B cell (primary cell): ENCODE measurements at regions not wholly inside any gene's neighbourhood (a gene's known extent, or its start where the extent isn't known, plus 50 kb on each side); places are given as distances from the start of the nearest gene placed in this dataset.

Experiments
- ATAC-seq: fragments of 200-7000 bp; cut with Tn5 transposase; one replicate; pipeline ENCODE4 v1.10.0; 2021; ENCODE audit warnings: low read depth, mild to moderate bottlenecking, moderate number of reproducible peaks, moderate library complexity
- CTCF ChIA-PET: fragments of 350-600 bp; sonication (Branson Sonifier 250); formaldehyde crosslinking; loops from one replicate; lab custom pipeline; 2021; ENCODE audit warnings: antibody characterized with exemption, inconsistent platforms; lab: Charles Lee
- POLR2A ChIA-PET: fragments of 350-600 bp; sonication (Branson Sonifier 250); formaldehyde crosslinking; loops from one replicate; lab custom pipeline; 2021; ENCODE audit warnings: antibody characterized with exemption; lab: Charles Lee
- DNase-seq: peaks from one replicate; pipeline ENCODE4 v3.0.0; 2013
- H2AFZ ChIP-seq: 2 replicates; pipeline ENCODE4 v1.6.1; 2012; ENCODE audit warnings: mild to moderate bottlenecking, low read depth, low read length; ENCODE audit not compliant: insufficient read depth, poor library complexity, severe bottlenecking
- H3K27ac ChIP-seq, 2 donors: 1 replicate in 1 of 2; 2 replicates in 1 of 2; pipeline ENCODE4 v1.5.1; 2012 to 2013; ENCODE audit warnings: low read length in 2 of 2, mild to moderate bottlenecking in 2 of 2, moderate library complexity in 1 of 2
- H3K27me3 ChIP-seq, 4 experiments: fragments of 200-600 bp in 1 of 4; sonication (generic) in 1 of 4; replicated peaks in 1 of 4; 1 replicate in 2 of 4; 2 replicates in 2 of 4; pipeline versions ENCODE4 v1.6.1 to v1.7.0; 2013 to 2016; ENCODE audit warnings: low read length in 3 of 4, mild to moderate bottlenecking in 2 of 4, mixed read lengths in 1 of 4, moderate library complexity in 1 of 4; ENCODE audit not compliant: insufficient read depth in 4 of 4, control insufficient read depth in 3 of 4; ENCODE audit errors: control extremely low read depth in 1 of 4
- H3K36me3 ChIP-seq, 2 experiments: replicated peaks in 1 of 2; 1 replicate in 1 of 2; 2 replicates in 1 of 2; pipeline versions ENCODE4 v1.6.1 to v1.7.1; 2013; ENCODE audit warnings: low read length in 1 of 2; ENCODE audit not compliant: insufficient read depth in 2 of 2, control insufficient read depth in 1 of 2; ENCODE audit errors: control extremely low read depth in 1 of 2, extremely low read depth in 1 of 2
- H3K4me1 ChIP-seq, 2 donors: fragments of 200-600 bp in 1 of 2; sonication (generic) in 1 of 2; 1 replicate in 1 of 2; 2 replicates in 1 of 2; pipeline versions ENCODE4 v1.5.1 to v1.6.1; 2013 to 2017; ENCODE audit warnings: low read length in 2 of 2; ENCODE audit not compliant: control insufficient read depth in 2 of 2, insufficient read depth in 2 of 2
- H3K4me2 ChIP-seq: replicated peaks from 2 replicates; pipeline ENCODE3; 2012; ENCODE audit warnings: mild to moderate bottlenecking, low read depth, low read length; ENCODE audit not compliant: poor library complexity, severe bottlenecking
- H3K4me3 ChIP-seq, 5 experiments: fragments of 200-600 bp in 1 of 5; sonication (generic) in 1 of 5; 1 replicate in 3 of 5; 2 replicates in 2 of 5; pipeline versions ENCODE4 v1.5.1 to v1.7.0; 2011 to 2016; ENCODE audit warnings: low read length in 4 of 5, mild to moderate bottlenecking in 4 of 5, low read depth in 2 of 5, control low read depth in 1 of 5, moderate library complexity in 1 of 5; ENCODE audit not compliant: insufficient read depth in 1 of 5; ENCODE audit errors: control extremely low read depth in 1 of 5, extremely low read depth in 1 of 5
- H3K79me2 ChIP-seq: fragments of 200-600 bp; sonication (generic); one replicate; pipeline ENCODE4 v1.6.0; 2016; ENCODE audit warnings: low read length; ENCODE audit not compliant: control insufficient read depth, insufficient read depth
- H3K9ac ChIP-seq: fragments of 200-600 bp; sonication (generic); 2 replicates; pipeline ENCODE4 v1.6.1; 2017; ENCODE audit warnings: mild to moderate bottlenecking, low read length, moderate library complexity
- H3K9me3 ChIP-seq, 3 donors: one replicate each; pipeline versions ENCODE4 v1.6.1 to v1.7.1; 2013; ENCODE audit warnings: low read length in 2 of 3; ENCODE audit not compliant: control insufficient read depth in 2 of 3, insufficient read depth in 1 of 3; ENCODE audit errors: control extremely low read depth in 1 of 3
- H4K20me1 ChIP-seq: 2 replicates; pipeline ENCODE4 v1.6.0; 2012; ENCODE audit warnings: mild to moderate bottlenecking, low read length; ENCODE audit not compliant: insufficient read depth, control insufficient read depth, poor library complexity, severe bottlenecking
- H3K27ac Mint-ChIP-seq: one replicate; pipeline ENCODE4 v1.8.0; 2021; ENCODE audit warnings: mixed read lengths
- H3K27me3 Mint-ChIP-seq: one replicate; pipeline ENCODE4 v1.8.0; 2021; ENCODE audit warnings: mixed read lengths
- H3K4me1 Mint-ChIP-seq: one replicate; pipeline ENCODE4 v1.8.0; 2021; ENCODE audit warnings: mixed read lengths
- H3K4me3 Mint-ChIP-seq: one replicate; pipeline ENCODE4 v1.8.0; 2021; ENCODE audit warnings: mixed read lengths
- H3K9me3 Mint-ChIP-seq: one replicate; pipeline ENCODE4 v1.8.0; 2022; ENCODE audit warnings: mixed read lengths; ENCODE audit not compliant: insufficient read depth
- EZH2 ChIP-seq: IDR thresholded peaks from 2 replicates; pipeline ENCODE4 v1.6.1; 2012; ENCODE audit warnings: borderline replicate concordance, low read depth, mild to moderate bottlenecking, moderate library complexity, low read length; ENCODE audit not compliant: insufficient read depth, poor library complexity, severe bottlenecking
- WGBS: methylation state at CpG from one replicate; pipeline ENCODE4 v1.1.5; 2013; ENCODE audit warnings: missing lambda C conversion rate; ENCODE audit not compliant: insufficient coverage; 5-methylcytosine and 5-hydroxymethylcytosine counted together
- intact Hi-C: fragments of 100-400 bp; cut with micrococcal nuclease; formaldehyde crosslinking; loops from one replicate; pipeline ENCODE4 v1.10.0; 2022
- TF ChIP-seq, protein P1 (sequence below): fragments of 200-600 bp; IDR thresholded peaks from one replicate; pipeline ENCODE4 v1.8.0; 2022; ENCODE audit warnings: antibody characterized with exemption, mild to moderate bottlenecking

- H3K27me3 ChIP-seq: no peaks in the 10 kb centered on the region
- H4K20me1 ChIP-seq: no peaks in the 10 kb centered on the region
- H3K4me3 ChIP-seq: no peak overlapping the region
- WGBS: no CpG with 5 or more reads among the region's 3 CpGs
- Mint-ChIP-seq H3K27me3 (peaks cover 18% of the 10 kb centered on the region), H3K4me1 (no peaks in the 10 kb centered on the region), H3K9me3 (peaks cover 7% of the 10 kb centered on the region), H3K27ac (no peak overlapping the region), H3K4me3 (no peak overlapping the region)
- H2AFZ ChIP-seq: no peak overlapping the region
- DNase-seq (no peak), ATAC-seq (no peak)
- no peak overlapping the region for H3K27ac ChIP-seq
- H3K36me3 ChIP-seq: no peaks in the 10 kb centered on the region
- H3K9ac ChIP-seq: no peak overlapping the region
- no peaks in the 10 kb centered on the region for H3K79me2 ChIP-seq
- H3K9me3 ChIP-seq: peaks cover 0 to 16% (median 3%) of the 10 kb centered on the region in 3 donors
- CTCF ChIA-PET: no interaction called here
- no peak overlapping the region for H3K4me2 ChIP-seq
- intact Hi-C loops: no loop called here
- H3K4me1 ChIP-seq: no peaks in the 10 kb centered on the region
- TF ChIP-seq EZH2: no peak
- TF ChIP-seq, protein P1, sequence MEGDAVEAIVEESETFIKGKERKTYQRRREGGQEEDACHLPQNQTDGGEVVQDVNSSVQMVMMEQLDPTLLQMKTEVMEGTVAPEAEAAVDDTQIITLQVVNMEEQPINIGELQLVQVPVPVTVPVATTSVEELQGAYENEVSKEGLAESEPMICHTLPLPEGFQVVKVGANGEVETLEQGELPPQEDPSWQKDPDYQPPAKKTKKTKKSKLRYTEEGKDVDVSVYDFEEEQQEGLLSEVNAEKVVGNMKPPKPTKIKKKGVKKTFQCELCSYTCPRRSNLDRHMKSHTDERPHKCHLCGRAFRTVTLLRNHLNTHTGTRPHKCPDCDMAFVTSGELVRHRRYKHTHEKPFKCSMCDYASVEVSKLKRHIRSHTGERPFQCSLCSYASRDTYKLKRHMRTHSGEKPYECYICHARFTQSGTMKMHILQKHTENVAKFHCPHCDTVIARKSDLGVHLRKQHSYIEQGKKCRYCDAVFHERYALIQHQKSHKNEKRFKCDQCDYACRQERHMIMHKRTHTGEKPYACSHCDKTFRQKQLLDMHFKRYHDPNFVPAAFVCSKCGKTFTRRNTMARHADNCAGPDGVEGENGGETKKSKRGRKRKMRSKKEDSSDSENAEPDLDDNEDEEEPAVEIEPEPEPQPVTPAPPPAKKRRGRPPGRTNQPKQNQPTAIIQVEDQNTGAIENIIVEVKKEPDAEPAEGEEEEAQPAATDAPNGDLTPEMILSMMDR: no peak
- POLR2A ChIA-PET: no interaction called here
These were observed 94.5 kb upstream of the LRFN2 start for GRCh38 chr6:40681622-40682021.

DNA sequence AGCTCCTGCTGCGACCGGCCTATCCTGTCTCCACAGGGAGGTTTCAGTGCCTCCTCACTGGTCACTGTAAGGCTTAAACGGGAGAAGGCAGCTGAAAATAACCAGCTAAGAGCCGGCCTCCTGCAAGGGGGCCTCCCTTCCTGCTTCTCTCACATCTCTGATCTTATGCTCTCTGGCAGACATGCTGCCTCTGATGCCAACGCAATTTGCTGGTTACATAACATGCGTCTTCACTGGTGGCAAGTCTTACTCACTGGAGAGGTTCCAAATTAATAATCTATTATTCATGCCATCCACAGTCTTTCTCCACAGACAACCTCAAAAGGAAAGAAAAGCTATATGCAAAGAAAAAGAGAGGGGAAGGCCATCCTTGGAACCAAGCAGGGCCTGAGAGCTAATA is 91.8 kb upstream of the LRFN2 start:
- no peaks in the 10 kb centered on the region for H3K36me3 ChIP-seq
- Mint-ChIP-seq H3K4me3 (no peak overlapping the region), H3K27me3 (peaks cover 11% of the 10 kb centered on the region), H3K4me1 (no peaks in the 10 kb centered on the region), H3K27ac (no peak overlapping the region), H3K9me3 (peaks cover 5% of the 10 kb centered on the region)
- no peaks in the 10 kb centered on the region for H3K27me3 ChIP-seq
- H3K9ac ChIP-seq: no peak overlapping the region
- H3K27ac ChIP-seq: no peak overlapping the region
- peaks cover 0 to 5% (median 3%) of the 10 kb centered on the region in 3 donors for H3K9me3 ChIP-seq
- H3K79me2 ChIP-seq: no peaks in the 10 kb centered on the region
- ChIA-PET POLR2A (no interaction called here), CTCF (no interaction called here)
- intact Hi-C loops: no loop called here
- no peak for TF ChIP-seq EZH2
- TF ChIP-seq, protein P1: no peak
- no peak overlapping the region for H3K4me3 ChIP-seq
- WGBS: 83% methylated on average over 5 of the region's 6 CpGs
- H3K4me2 ChIP-seq: no peak overlapping the region
- H3K4me1 ChIP-seq: no peaks in the 10 kb centered on the region
- ATAC-seq (no peak), DNase-seq (no peak)
- no peaks in the 10 kb centered on the region for H4K20me1 ChIP-seq
- no peak overlapping the region for H2AFZ ChIP-seq
